HCEC 1CT (cell line): ENCODE measurements at regions not wholly inside any gene's neighbourhood (a gene's known extent, or its start where the extent isn't known, plus 50 kb on each side); places are given as distances from the start of the nearest gene placed in this dataset.

Experiments used
- DNase-seq: peaks from one replicate; pipeline ENCODE4 v3.0.0-alpha.2; 2017

DNA sequence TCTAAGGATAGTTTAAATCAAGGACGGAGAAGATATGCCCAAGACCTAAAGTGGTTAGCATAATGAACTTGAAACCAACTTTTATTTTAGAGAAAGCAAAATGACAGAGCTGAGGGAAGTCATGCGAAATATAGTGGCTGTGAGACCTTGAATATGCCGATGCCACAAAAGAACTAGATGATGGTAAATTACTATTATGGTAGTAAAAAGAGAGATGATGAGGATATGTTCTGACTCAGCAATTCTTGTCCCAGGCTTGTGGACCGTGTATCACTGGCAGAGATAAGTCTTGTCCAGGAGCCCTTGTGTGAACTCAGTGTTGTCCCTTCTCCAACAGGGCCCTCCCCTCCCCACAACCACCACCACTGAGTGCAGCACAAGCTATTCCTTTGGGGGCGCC is 1605.6 kb upstream of the TENM3 start:
- DNase-seq, result no peak

DNA sequence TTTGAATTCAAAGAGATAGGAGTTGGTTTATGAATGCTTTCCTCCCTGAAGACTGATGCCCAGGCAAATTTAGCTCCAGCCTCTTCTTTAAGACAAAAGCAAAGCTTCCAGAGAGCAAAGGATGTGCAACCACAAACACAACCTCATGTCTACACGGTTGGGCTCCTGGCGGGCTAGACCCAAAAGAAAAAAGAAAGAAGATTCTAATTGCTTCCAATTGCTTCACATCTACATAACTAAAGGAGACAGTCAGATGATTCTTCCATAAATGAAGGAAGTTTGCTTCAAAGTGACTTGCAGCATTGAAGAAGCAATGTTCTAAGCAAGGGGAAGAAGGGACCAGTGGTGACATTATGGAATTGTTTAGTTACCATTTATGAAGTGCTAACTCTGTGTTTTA is 1603.0 kb upstream of the TENM3 start:
- no peak for DNase-seq

DNA sequence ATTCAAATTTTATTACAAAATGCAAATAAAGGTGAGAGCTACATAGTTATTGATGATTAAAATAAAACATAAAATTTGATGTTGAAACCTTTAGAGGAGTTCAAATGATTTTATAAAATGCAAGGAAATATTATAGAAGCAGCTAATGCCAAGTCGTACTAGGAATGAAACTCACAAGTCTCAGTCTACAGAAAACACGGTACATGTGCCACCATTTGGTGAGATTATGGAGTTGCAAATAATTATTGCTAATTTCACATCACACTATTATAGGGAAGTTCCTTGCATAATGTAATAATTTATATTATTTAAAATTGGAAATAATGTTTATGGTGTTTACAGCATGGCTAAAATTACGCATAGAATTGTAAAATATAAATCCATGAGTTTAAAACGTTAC is 1601.7 kb upstream of the TENM3 start:
- no peak for DNase-seq

DNA sequence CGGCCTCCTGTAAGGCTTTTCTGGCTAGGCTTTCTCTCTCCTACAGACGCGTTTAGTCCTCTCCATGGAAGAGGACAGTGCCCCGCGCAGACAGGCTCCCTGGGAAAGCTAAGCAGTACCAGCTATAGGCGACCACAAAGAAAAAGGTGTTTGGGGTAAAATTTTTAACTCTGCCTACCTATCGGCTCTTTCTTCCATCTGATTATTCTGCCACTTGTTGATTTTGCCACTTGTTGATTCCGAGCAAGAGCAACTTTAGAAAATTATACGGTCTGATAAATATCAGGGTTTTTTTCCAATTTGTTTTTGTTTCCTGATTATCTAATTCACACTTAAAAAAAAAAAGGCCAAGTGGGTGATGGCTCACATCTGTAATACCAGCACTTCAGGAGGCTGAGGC is 1600.5 kb upstream of the TENM3 start:
- no peak for DNase-seq

DNA sequence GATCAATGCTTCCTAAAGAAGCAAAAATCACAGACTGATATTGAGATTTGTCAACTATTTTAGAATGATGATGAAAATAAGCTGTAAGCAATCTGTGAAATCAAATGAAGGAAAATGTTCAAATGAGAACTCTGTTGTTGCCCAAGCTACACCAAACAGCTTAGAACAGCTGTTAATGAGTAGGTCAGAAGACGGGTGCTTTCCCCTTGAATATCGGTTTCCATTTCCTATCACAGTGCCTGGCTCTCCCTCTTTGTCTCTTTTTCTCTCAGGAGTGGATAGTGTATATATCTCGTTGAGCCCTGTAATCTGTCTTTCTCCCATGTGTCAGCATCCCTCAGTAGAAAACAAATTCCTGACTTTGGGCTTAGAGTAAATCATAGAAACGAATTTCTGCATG is 1592.9 kb upstream of the TENM3 start:
- DNase-seq, result no peak

DNA sequence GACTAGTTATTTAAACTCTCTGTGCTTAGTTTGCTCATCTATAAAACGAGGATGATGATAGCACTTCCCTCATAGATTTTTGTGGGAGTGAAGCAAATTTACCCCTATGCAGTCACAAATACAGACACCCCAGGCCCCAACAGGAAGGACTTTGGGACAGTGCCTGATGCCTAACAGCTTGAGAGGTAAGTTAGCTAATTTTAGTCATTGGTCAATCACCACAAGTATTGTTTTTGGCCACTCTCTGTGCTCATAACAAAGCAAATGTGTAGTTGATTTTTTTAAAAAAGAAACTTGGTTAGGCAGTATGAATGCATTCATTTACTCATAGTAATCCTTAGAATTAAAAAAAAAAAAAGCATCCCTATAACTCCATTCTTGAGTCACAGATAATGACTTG is 1590.7 kb upstream of the TENM3 start:
- no peak for DNase-seq

DNA sequence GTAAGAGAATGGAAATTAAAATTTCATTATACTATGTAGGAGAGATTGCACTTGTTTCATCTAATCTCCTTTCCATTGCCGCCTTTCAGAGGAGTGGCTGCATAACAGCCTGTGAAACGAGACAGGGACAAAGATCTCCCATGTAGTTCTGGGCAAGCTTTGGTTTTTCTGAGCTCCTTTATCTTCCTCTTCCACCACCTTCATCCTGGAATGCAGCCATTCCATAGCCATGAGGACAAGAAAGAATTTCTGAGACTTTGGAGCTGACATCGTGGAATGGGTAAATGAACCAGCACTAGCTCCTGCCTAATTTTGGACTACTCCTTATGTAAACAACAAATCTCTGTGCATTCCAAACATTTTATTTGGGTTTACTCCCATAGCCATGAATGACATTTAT is 1587.3 kb upstream of the TENM3 start:
- DNase-seq, result no peak

DNA sequence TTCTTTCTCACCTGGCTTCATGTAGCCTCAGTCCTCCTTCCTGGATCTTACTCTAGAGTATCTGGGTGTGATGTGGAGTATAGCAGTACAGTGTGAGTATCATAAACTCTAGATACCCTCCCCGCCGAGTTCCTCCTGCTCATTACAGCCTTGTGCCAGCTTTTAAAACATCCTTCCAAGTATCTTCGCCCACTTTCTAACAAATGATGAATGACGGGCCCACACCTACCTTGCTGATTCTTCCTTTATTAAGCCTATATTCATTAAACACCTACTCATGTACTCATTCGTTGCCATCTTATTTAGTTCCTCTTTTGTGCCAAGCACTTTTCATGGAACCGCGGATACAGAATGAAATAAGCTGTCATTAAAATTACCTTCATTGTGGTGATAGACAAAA is 1585.3 kb upstream of the TENM3 start:
- DNase-seq, result no peak

DNA sequence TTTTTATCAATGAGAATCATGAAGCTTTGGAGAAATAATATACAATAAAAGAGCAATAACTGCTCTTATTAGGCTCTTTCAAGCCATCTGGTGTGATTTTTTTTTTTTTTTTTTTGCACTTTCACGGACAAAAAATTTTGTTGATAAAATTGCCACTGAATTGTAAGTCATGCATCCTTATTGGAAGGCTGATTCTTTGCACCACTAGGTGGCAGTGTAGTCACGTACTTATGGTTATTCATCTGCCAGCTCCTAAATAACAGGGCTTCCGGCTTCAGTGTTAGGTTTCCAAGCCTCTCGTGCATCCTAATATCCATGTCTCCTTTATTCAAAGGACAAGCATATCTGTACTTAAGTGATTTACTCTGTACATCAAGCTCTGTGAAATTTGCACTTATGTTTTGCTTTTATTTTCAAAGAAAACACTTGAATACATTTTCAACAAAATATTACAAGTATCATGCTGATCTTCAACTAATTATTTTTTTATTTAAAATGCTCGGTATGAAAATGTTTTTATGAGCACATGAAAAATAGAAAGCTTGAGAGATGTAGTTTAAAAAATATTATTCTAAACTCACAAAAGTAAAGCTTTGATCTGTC is 1578.3 kb upstream of the TENM3 start:
- peak; percentile 48 for DNase-seq

DNA sequence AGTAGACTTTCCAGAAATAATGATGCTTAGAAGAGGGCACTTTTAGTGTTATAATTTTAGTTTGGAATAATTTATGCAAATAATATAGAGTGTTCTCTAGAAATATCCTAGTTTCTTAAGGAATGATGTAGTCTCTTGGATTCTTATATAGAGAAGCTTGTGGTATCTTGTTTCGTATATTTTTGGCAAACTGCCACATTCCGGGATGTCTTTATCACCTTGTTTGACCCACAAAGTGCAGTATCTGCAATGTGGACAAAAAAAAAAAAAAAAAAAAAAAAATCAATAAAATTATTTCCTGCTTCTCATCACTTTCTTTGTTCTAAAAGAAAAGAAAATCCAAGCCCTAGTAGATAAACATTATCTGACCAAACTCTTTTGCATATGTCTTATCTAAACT is 1577.7 kb upstream of the TENM3 start:
- no peak for DNase-seq

DNA sequence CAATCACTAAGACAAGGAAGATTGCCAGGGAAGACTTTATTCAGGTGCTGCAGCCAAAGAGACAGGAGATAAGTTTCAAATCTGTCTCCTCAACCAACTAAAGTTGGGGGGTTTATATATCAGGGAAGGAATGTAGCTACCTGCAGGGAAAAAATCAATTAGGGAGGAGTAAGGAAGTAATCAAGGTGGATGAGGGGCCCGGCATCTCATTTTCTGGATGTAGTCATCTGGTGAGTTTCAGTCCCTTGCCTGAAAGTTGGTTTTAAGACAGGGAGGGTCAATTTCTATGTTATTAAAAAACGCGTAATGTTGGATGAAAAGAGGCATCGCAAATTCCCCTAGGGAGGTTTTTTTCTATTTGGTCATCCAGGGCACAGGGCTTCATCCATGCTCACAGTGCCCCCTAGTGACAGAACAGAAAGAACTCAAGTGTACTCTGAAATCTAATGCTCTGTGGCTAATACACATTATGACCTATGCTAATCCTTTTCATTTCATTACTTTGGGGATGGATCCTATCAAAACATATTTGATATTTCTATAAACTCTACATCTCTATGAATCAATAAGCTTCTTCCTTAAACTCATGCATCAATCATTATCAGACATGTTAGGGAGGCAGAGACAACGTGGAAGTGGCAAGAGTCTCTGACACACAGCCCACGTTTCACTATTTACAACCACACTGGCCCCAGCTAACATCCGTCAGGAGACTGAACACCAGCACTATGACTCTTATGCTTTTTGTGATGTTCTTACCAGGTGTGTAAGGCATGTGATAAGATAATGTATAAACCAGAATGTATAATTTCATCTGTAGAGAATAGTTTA is 1577.0 kb upstream of the TENM3 start:
- DNase-seq, result peak; percentile 6

DNA sequence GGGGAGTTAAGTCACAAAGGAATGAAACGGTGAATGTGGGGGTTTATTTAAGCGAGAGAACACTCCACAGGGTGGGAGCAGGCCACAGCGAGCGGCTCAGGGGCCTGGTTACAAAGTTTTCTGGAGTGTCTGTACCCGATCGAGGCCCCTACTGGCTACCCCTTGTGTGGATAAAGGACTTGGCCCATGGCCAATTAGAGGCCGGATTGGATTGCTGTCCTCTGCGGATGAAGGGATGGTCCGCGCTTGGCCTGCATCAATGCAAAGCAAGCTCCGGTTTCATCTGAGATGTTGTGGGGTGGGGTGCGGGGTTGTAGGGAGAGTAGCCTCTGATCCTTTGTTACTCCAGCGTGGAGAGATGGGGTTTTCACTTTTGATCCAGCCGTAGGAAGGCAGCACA is 1574.5 kb upstream of the TENM3 start:
- no peak for DNase-seq

DNA sequence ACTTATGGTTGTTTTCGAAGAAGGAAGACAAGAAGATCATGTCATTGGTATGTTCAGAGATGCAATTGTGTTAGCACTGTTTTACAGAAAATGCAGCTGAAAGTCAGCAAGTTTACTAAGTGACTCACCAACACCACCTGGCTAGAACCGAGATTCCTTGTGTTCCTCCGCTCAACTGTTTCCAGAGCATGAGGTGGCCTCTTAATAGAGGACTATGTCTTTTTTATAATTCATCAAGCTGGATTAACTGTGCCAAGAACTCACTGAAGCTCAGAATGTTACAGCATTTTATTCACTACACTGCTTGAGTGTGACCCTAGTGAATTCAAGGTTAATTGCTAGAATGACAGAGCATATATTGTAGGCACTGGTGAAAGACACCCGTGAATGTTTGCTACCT is 1573.5 kb upstream of the TENM3 start:
- DNase-seq, result no peak

DNA sequence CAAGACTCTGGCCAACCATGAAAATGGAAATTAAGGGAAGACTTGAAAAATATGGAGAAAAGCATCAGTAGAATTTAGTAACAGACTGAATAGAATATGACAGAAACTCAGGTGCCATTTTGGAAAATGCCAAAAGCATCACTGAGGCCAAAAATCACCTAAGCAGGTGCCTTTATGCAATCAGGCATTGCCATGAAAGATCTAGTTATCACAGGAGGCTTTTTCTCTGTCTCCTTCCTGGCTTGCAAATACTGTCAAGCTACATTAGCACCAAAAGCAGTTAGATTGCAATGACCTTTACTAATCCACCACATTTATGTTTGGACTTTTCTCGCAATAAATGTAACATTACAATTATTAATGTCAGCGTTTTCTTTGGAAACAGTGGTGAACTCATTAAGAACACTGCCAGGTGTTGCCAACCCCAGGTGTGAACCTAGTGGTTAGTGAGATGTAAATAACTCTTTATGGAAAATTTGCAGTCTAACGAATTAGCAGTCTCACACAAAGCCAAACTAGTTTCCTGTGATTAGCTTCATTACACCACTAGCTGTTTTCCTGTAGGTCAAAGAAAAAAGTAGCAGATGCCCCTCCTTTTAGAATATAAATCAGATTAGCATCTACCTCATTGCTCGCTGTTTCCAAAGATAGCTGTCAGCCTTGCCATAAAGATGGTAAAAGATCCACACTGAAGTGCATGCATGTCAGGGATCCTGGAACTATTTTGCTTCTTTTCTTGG is 1568.4 kb upstream of the TENM3 start:
- DNase-seq, result no peak

DNA sequence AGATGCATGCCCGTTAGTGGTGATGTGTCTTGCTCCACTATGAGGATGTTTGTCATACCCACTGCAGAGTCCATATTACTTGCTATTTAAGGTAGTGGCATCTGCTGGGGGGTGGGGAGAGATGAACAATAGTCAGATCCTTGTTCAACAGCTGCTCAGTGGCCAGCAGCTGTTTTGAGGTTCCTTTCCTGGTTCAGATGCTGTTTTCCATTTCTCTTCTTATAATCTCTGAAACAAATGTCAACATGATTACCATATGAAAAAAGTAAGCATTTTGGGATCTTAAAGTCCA is 1567.9 kb upstream of the TENM3 start:
- no peak for DNase-seq

DNA sequence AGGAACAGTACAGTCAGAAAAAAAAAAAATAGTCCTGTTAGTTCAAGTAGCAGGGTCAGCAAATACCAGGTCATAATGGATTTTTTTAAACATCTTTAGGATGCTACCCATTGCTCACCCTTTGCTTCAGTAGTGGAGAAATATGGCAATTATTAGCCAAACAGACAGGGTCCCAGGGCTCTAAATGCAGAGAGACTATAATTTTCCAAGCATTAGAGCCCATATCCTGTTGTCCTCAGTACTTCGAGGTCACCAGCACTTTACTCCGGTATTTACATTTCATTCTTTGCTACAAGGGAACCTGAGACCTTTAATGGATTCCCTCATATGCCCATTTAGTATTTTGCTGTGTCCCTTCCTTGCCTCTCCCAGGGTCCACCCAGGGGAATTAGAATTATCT is 1562.9 kb upstream of the TENM3 start:
- no peak for DNase-seq

DNA sequence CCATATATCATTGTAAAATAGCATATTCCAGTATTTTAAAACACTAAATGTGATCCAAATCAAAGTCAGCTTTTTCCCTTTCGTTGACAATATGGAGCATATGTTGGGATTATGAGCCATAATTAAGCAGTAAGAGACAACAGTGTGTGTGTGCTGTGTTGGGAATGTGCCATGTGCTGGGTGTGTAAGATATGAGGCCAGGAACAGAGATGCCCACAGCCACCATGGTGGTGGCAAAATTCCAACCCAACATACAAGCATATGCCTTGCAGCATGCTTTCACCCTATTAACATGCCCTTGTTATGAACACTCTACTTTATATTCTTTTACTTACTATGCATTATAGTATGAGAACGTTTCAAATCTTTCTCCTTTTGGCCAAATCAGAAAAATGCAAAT is 1560.4 kb upstream of the TENM3 start:
- no peak for DNase-seq

DNA sequence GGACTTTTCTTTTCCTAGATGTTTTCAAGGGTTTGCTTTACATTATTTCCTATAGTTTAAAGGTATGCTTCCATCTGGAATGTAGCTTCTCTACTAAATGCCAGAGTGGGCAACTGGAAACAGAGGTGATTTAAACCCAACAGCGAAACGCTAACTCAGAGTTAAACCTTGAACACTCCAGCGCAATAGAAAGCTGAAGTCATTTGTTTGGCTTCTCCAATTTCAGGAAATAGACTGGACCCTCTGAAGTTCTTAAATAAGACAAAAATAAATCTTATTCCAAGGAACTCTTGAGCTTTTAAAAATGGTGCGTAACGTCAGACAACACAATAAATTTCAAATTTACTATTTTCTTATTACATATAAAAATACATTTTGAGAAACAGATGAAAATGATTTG is 1560.0 kb upstream of the TENM3 start:
- DNase-seq, result no peak

DNA sequence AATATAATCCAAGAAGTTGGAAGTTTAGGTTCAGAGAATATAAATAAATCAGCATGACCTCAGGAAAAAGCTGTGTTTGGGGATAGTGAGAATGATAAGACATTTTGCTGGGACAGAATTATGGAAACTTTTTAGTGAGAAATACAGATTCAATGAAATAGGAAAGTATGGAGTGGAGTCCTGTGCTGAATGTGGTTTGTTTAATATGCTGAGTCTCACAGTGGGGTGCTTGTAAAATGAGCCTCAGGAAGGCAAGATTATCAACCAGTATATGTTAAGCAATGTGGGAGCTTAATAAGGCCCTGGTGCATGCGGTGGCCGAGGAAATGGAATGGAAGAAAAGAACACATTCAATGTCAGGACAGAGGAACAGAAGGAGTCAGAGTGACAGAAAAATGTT is 1554.7 kb upstream of the TENM3 start:
- DNase-seq, result no peak

DNA sequence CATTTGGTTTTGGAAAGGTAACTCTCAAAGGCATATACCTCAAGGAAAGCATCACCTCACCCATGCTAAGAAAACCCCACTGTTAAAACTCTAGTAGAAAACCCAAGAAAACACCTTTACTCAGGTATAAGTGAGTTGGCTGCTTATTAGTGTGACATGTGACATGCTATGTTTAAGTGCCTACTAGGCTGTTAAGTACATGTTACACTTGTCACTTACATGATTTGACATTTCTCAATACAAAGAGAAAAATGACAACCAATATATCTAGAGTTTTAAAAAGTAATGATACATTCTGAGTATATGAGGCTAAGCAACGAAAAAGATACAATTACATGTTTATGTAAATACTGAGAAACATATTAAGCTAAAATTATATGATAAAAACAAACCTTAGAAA is 1548.3 kb upstream of the TENM3 start:
- no peak for DNase-seq

DNA sequence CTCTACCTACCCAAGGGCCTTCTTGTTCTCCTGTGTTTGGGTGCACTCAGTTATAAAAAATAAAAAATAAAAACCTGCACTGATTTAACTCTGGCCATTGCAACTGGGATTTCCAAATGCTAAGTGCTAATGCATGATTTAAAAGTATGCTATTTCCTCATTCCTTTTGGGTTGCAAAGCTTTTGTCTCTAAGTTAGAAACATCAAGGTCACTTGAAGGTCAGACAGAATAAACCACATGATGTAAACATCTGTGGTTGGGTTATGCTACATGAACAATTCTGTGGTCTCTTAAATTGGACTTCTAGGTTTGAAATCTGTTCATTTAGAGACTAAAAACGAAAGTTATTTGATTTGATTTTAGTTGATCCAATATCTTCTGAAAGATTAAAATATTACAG is 1547.4 kb upstream of the TENM3 start:
- DNase-seq, result no peak

DNA sequence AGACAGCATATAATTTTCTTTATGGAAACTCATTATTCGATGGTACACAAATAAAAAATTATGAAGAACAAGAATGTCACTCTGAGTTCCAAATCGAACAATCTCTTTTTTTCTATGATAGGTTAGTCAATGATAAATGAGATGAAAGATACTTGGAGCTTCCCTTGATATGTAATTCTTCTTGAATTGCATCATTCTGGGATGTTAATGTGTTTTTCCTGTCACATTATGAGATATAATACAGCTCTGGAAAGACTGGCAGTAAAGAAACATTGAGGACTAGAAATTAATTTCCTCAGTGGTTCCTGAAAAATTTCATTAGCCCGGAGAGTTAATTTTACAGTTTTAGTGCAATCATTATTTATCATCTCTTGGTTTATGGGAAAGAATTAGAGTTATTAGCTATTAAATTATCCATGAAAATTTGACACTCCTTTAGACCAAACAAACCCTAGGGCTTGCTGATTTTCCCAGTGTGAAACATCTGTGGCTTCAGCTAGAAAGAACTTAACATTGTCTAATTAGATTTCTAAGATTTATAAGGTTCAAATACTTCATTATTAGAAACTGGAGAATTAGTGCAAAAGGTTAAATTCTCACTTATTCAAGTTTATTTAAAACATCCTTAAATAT is 1546.6 kb upstream of the TENM3 start:
- no peak for DNase-seq

DNA sequence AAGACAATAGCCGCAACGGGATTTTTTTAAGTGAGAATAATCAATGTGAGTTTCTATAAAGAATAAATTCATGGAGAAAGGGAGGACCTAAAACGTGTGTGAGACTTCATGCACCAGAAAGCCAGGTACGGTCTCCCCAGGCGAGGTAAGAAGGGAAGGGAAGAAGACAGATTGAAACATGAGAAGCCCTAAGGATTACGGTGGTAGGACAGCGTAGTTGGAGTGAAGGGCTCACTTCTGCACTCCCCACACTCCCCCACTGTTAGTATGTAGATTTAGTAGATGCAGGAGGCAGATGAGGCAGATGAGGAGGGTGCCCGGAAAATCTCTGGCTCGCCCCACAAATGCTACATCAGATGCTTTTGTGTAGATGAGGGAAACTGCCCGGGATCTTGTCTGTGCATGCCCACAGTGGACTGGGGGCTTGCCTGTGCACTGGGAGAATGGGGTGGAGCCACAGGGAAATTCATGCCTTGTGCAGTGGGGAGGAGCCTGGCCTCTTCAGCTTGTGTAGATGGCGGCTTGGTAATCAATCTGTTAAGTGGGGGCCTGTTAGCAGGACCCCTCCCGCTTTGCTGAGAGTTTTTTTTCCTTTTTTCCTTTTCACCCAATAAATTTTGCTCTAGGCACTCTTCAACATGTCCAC is 1544.5 kb upstream of the TENM3 start:
- no peak for DNase-seq

DNA sequence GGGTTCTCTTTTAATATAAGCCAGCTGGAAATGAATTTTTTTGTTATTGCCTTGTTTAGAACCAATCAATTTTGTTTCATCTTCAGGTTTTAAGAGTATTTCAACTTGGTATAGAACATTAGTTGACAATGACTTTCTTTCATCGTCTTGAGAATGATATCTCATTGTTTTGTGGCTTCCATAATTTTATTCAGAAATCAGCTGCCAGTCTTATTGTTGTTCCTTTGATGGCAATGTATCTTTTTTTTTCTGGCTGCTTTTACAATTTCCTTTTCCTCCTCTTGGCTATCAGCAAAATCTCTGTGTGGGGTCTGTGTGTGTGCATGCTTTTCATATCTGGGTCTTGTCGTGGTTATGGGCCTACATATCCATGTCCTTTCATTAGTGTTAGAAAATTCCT is 1536.4 kb upstream of the TENM3 start:
- no peak for DNase-seq
